GM18499 (cell line): ENCODE measurements at regions not wholly inside any gene's neighbourhood (a gene's known extent, or its start where the extent isn't known, plus 50 kb on each side); places are given as distances from the start of the nearest gene placed in this dataset.

Experiments used
- ATAC-seq: cut with Tn5 transposase; IDR thresholded peaks from one replicate; pipeline ENCODE4 v1.9.1; 2021; ENCODE audit warnings: moderate number of reproducible peaks; ENCODE audit not compliant: insufficient read depth, unreplicated experiment

GRCh38 chr7:12779947-12780346 is 92.5 kb downstream of the ARL4A start:
- no peak for ATAC-seq

GRCh38 chr7:12783421-12784095 is 96.1 kb downstream of the ARL4A start:
- no peak for ATAC-seq

- ATAC-seq: no peak
Measured at GRCh38 chr7:12785473-12785872, 98.0 kb downstream of the ARL4A start.

GRCh38 chr7:12786494-12786893 is 99.1 kb downstream of the ARL4A start:
- no peak for ATAC-seq

- no peak for ATAC-seq
Measured at GRCh38 chr7:12788171-12788570, 100.7 kb downstream of the ARL4A start.

- ATAC-seq: no peak
Measured at GRCh38 chr7:12788591-12788990, 101.2 kb downstream of the ARL4A start.

GRCh38 chr7:12794722-12795302 is 107.4 kb downstream of the ARL4A start:
- no peak for ATAC-seq

GRCh38 chr7:12796397-12797127 is 109.1 kb downstream of the ARL4A start:
- ATAC-seq: no peak

- ATAC-seq: no peak
Measured at GRCh38 chr7:12800486-12800885, 113.1 kb downstream of the ARL4A start.

GRCh38 chr7:12801107-12801506 is 113.7 kb downstream of the ARL4A start:
- ATAC-seq: no peak

- no peak for ATAC-seq
Measured at GRCh38 chr7:12802070-12802469, 114.6 kb downstream of the ARL4A start.

- no peak for ATAC-seq
Measured at GRCh38 chr7:12803542-12803941, 116.1 kb downstream of the ARL4A start.

- no peak for ATAC-seq
Measured at GRCh38 chr7:12805518-12805928, 118.1 kb downstream of the ARL4A start.

GRCh38 chr7:12805957-12806356 is 118.5 kb downstream of the ARL4A start:
- no peak for ATAC-seq

GRCh38 chr7:12809476-12809875 is 122.0 kb downstream of the ARL4A start:
- ATAC-seq: no peak

GRCh38 chr7:12812111-12812510 is 124.7 kb downstream of the ARL4A start:
- ATAC-seq: no peak

- ATAC-seq: no peak
Measured at GRCh38 chr7:12814107-12814506, 126.7 kb downstream of the ARL4A start.

GRCh38 chr7:12814828-12815227 is 127.4 kb downstream of the ARL4A start:
- no peak for ATAC-seq

GRCh38 chr7:12815426-12815825 is 128.0 kb downstream of the ARL4A start:
- no peak for ATAC-seq

- no peak for ATAC-seq
Measured at GRCh38 chr7:12815871-12816270, 128.4 kb downstream of the ARL4A start.

- no peak for ATAC-seq
Measured at GRCh38 chr7:12820777-12821176, 133.3 kb downstream of the ARL4A start.

- no peak for ATAC-seq
Measured at GRCh38 chr7:12821746-12822145, 134.3 kb downstream of the ARL4A start.
